Liver (tissue), 3 donors: ENCODE measurements at regions not wholly inside any gene's neighbourhood (a gene's known extent, or its start where the extent isn't known, plus 50 kb on each side); places are given as distances from the start of the nearest gene placed in this dataset.

Experiments used
- EGR1 ChIP-seq, 2 donors: IDR thresholded peaks; 2 replicates each; pipeline ENCODE4 v1.6.1; 2016 to 2018; ENCODE audit warnings: antibody characterized with exemption in 2 of 2, low read depth in 2 of 2
- FOXA1 ChIP-seq: IDR thresholded peaks from 2 replicates; pipeline ENCODE4 v1.6.1; 2016; ENCODE audit warnings: antibody characterized with exemption
- GABPA ChIP-seq, 2 donors: IDR thresholded peaks in 1 of 2; conservative IDR thresholded peaks in 1 of 2; 2 replicates each; pipeline ENCODE4 v1.6.1; 2016; ENCODE audit warnings: antibody characterized with exemption in 2 of 2, mild to moderate bottlenecking in 1 of 2, moderate library complexity in 1 of 2
- JUND ChIP-seq, 2 donors: IDR thresholded peaks; 2 replicates each; pipeline ENCODE4 v1.6.1; 2016; ENCODE audit warnings: antibody characterized with exemption in 2 of 2
- RAD21 ChIP-seq, 2 donors: IDR thresholded peaks; 2 replicates each; pipeline ENCODE4 v1.6.1; 2016; ENCODE audit warnings: antibody characterized with exemption in 2 of 2, mild to moderate bottlenecking in 2 of 2
- REST ChIP-seq: IDR thresholded peaks from 2 replicates; pipeline ENCODE4 v1.6.1; 2016; ENCODE audit warnings: antibody characterized with exemption, mild to moderate bottlenecking
- YY1 ChIP-seq: IDR thresholded peaks from 2 replicates; pipeline ENCODE4 v1.6.1; 2016; ENCODE audit warnings: antibody characterized with exemption, mild to moderate bottlenecking
- TF ChIP-seq, protein P1 (sequence below): fragments of 150-350 bp; IDR thresholded peaks from 2 replicates; pipeline ENCODE4 v1.5.1; 2017; ENCODE audit warnings: improper control_type of control experiment, low read depth, low read length; ENCODE audit not compliant: missing input control
- donor health status: healthy.
- donor health status: healthy.

DNA sequence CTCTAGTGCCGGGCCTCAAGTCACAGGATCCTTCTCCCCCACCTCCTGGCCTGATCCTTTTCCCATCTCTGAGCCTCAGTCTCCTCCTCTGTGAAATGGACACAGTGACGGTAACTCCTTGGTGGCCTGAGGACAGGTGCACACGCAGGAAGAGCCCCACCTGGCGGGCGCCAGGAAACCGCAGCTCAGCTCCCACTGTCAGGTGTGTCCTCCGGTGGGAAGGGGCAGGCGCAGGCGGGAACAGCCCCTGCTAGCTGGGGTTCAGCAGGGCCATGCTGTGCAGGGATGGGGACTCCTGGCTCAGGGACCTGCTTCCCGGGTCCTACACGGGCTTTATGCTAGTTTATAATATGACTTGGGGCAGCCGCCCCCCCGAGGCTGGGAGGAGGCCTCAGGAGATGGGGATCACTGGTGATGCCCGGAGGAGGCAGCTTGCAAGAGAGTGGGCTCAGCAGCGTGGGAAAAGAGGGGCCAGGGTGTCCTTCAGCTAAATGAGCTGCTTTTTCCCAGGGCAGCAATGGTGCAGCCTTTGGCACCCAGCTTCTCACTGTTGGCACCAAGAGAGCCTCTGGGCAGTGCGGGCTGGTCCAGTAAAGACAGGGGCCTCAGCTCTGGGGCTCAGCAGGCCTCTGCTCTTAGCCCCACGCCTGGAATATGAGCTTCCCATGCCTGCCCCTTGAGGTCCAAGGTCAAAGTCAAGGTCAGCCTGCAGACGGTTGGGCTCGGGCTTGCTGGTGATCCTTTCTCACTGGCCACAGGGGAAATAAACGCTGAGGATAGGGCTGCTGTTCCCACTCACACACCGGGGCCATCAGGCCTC, 68.0 kb upstream of the FAM20C start:
- TF ChIP-seq GABPA (IDR thresholded peaks at IDR 0.05 in 1 of 2, conservative IDR thresholded peaks at IDR 0.05 in 1 of 2): no peak
- TF ChIP-seq, protein P1, sequence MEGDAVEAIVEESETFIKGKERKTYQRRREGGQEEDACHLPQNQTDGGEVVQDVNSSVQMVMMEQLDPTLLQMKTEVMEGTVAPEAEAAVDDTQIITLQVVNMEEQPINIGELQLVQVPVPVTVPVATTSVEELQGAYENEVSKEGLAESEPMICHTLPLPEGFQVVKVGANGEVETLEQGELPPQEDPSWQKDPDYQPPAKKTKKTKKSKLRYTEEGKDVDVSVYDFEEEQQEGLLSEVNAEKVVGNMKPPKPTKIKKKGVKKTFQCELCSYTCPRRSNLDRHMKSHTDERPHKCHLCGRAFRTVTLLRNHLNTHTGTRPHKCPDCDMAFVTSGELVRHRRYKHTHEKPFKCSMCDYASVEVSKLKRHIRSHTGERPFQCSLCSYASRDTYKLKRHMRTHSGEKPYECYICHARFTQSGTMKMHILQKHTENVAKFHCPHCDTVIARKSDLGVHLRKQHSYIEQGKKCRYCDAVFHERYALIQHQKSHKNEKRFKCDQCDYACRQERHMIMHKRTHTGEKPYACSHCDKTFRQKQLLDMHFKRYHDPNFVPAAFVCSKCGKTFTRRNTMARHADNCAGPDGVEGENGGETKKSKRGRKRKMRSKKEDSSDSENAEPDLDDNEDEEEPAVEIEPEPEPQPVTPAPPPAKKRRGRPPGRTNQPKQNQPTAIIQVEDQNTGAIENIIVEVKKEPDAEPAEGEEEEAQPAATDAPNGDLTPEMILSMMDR: no peak
- no peak for TF ChIP-seq EGR1 (IDR thresholded peaks at IDR 0.05; ENCODE audit: low read depth in 2 of 2)
- no peak for TF ChIP-seq FOXA1
- no peak for TF ChIP-seq JUND (IDR thresholded peaks at IDR 0.05)
- TF ChIP-seq RAD21 (IDR thresholded peaks at IDR 0.05): no peak
- TF ChIP-seq YY1: no peak
- TF ChIP-seq REST: no peak
